ENCODE measurements at regions not wholly inside any gene's neighbourhood (a gene's known extent, or its start where the extent isn't known, plus 50 kb on each side); places are given as distances from the start of the nearest gene placed in this dataset.
A peak's percentile ranks its signal among the peaks of the same experiment; 100 is the strongest.

- DNase-seq, result peak; percentile 40
- Mint-ChIP-seq H3K9me3 (no peaks in the 10 kb centered on the region), H3K27me3 (ENCODE audit: low read depth, poor library complexity) (no peaks in the 10 kb centered on the region), H3K4me3 (peak overlapping the region; percentile 17), H3K27ac (no peak overlapping the region), H3K36me3 (ENCODE audit: low read depth) (no peaks in the 10 kb centered on the region), H3K4me1 (no peaks in the 10 kb centered on the region)
- peak; percentile 80 for TF ChIP-seq CTCF (IDR thresholded peaks at IDR 0.05)
Observed at GRCh38 chr14:40417777-40418401, 985.7 kb upstream of the FBXO33 start.

DNA sequence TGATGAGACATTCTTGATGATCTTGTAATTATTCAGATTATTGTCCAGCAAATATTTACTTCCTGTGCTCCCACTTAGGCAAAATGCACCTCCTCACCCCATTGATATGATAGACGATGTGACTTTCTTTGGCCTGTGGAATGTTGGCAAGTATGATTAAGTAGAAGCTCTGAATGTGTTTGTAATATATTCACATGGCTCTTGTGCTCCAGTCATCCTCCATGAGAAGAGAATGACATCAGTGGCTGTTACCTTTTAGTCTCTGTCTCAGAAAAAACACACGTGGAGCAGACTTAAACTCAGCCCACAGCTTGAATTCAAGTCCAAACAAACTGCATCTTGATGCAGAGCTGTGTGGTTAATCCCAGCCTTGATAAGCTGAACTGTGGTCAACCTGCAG, 984.3 kb upstream of the FBXO33 start:
- Mint-ChIP-seq H3K27ac (no peak overlapping the region), H3K9me3 (no peaks in the 10 kb centered on the region), H3K27me3 (ENCODE audit: low read depth, poor library complexity) (no peaks in the 10 kb centered on the region), H3K4me1 (no peaks in the 10 kb centered on the region), H3K36me3 (ENCODE audit: low read depth) (no peaks in the 10 kb centered on the region), H3K4me3 (no peak overlapping the region)
- no peak for TF ChIP-seq CTCF (IDR thresholded peaks at IDR 0.05)
- no peak for DNase-seq

DNA sequence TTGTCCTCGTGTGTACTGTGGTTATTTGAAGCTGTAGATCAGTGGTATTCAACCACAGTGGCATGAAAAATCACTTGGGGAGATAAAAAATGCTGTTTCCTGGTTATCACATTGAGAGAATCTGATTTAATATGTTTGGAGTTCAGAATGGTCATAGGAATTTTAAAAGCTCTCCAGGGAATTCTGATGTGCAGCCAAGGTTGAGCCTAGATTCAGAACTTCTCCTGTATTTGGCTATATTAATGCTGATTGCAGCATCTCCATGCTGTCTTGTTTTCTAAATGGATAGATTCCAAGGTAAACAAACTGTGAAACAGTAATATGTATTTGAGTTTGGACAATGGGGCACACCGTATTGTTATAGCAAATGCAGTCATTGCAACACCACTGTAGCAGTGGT, 982.2 kb upstream of the FBXO33 start:
- H3K27me3 Mint-ChIP-seq (ENCODE audit: low read depth, poor library complexity), result no peaks in the 10 kb centered on the region
- H3K27ac Mint-ChIP-seq, result no peak overlapping the region
- no peak for DNase-seq
- no peaks in the 10 kb centered on the region for H3K36me3 Mint-ChIP-seq (ENCODE audit: low read depth)
- no peak overlapping the region for H3K4me3 Mint-ChIP-seq
- TF ChIP-seq CTCF (IDR thresholded peaks at IDR 0.05), result no peak
- no peaks in the 10 kb centered on the region for H3K9me3 Mint-ChIP-seq
- no peaks in the 10 kb centered on the region for H3K4me1 Mint-ChIP-seq

DNA sequence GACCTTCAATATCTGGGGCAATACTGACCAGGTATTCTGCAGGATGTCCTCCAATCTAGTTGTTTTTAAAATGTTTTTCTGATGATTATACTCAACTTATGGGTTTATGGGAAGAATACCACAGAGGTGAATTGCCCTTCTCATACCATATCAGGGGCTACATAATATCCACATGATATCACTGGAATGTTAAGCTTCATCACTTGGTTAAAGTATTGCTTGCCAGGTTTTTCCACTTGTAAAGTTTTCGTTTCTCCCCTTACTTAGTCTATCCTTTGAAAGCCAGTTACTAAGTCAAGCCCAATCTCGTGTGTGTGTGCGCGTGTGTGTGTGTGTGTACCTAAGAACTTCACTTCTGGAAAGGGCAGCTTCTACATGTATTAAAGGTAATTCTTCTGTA, 980.9 kb upstream of the FBXO33 start:
- Mint-ChIP-seq H3K9me3 (peaks cover 8% of the 10 kb centered on the region), H3K27ac (no peak overlapping the region), H3K36me3 (ENCODE audit: low read depth) (peaks cover 5% of the 10 kb centered on the region), H3K4me1 (no peaks in the 10 kb centered on the region), H3K4me3 (no peak overlapping the region), H3K27me3 (ENCODE audit: low read depth, poor library complexity) (no peaks in the 10 kb centered on the region)
- DNase-seq, result no peak
- TF ChIP-seq CTCF (IDR thresholded peaks at IDR 0.05), result no peak

GRCh38 chr14:40410708-40411107, 978.5 kb upstream of the FBXO33 start:
- no peaks in the 10 kb centered on the region for H3K27me3 Mint-ChIP-seq (ENCODE audit: low read depth, poor library complexity)
- peaks cover 29% of the 10 kb centered on the region for H3K9me3 Mint-ChIP-seq
- peaks cover 5% of the 10 kb centered on the region for H3K36me3 Mint-ChIP-seq (ENCODE audit: low read depth)
- TF ChIP-seq CTCF (IDR thresholded peaks at IDR 0.05), result no peak
- no peak overlapping the region for H3K4me3 Mint-ChIP-seq
- no peak for DNase-seq
- no peaks in the 10 kb centered on the region for H3K4me1 Mint-ChIP-seq
- no peak overlapping the region for H3K27ac Mint-ChIP-seq

DNA sequence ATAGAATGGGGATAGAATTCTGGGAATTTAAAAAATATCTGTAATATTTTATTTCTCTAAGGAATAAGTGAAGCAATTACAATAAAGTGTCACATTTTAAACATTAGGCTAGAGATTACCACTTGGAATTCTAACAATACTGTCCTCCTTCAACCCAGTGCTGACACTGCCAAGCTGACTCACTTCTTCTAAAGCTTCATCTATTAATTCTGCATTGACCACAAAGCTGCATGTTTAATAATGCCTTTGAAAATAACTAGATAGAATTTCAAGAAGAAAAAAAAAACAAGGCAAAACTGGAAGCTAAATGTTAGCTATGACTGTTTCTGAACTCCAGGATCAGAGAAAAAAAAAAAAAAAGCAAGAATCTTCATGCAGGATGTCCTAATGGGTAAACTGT, 970.7 kb upstream of the FBXO33 start:
- TF ChIP-seq CTCF (IDR thresholded peaks at IDR 0.05), result no peak
- DNase-seq, result no peak
- H3K9me3 Mint-ChIP-seq, result peaks cover 22% of the 10 kb centered on the region
- H3K27me3 Mint-ChIP-seq (ENCODE audit: low read depth, poor library complexity), result no peaks in the 10 kb centered on the region
- no peaks in the 10 kb centered on the region for H3K36me3 Mint-ChIP-seq (ENCODE audit: low read depth)
- H3K4me1 Mint-ChIP-seq, result no peaks in the 10 kb centered on the region
- H3K4me3 Mint-ChIP-seq, result no peak overlapping the region
- H3K27ac Mint-ChIP-seq, result no peak overlapping the region
